H1 (cell line): ENCODE measurements at regions not wholly inside any gene's neighbourhood (a gene's known extent, or its start where the extent isn't known, plus 50 kb on each side); places are given as distances from the start of the nearest gene placed in this dataset.
A peak's percentile ranks its signal among the peaks of the same experiment; 100 is the strongest.

Experiments used
- CTCF ChIA-PET: fragments of 300-600 bp; sonication (Branson Sonifier 250); formaldehyde crosslinking; loops from one replicate; lab custom pipeline; 2021; ENCODE audit not compliant: partially characterized antibody; lab: Charles Lee
- POLR2A ChIA-PET: fragments of 300-600 bp; sonication (Branson Sonifier 250); formaldehyde crosslinking; loops from one replicate; lab custom pipeline; 2021; ENCODE audit warnings: inconsistent platforms; ENCODE audit not compliant: partially characterized antibody; lab: Charles Lee
- DNase-seq, 2 experiments: peaks; one replicate each; pipeline versions ENCODE4 v3.0.0 to v3.0.0-alpha.2; 2010 to 2022; ENCODE audit warnings: low spot score in 2 of 2, low read depth in 1 of 2, mixed read lengths in 1 of 2
- FAIRE-seq: peaks from 2 replicates; lab custom pipeline; 2011; peaks lifted over from hg19 to GRCh38; lab: Jason Lieb, UNC
- H2AFZ ChIP-seq: 2 replicates; pipeline ENCODE4 v1.8.1; 2012; ENCODE audit warnings: low read length, inconsistent platforms
- H2AK5ac ChIP-seq: 2 replicates; pipeline ENCODE4 v1.6.1; 2013; ENCODE audit warnings: low read depth, low read length
- H2BK120ac ChIP-seq: replicated peaks from 2 replicates; pipeline ENCODE3; 2013; ENCODE audit warnings: low read depth, low read length, inconsistent platforms
- H2BK12ac ChIP-seq: 2 replicates; pipeline ENCODE4 v1.6.1; 2013; ENCODE audit warnings: low read depth, low read length
- H2BK15ac ChIP-seq: 2 replicates; pipeline ENCODE4 v1.6.1; 2013; ENCODE audit warnings: low read length
- H2BK20ac ChIP-seq: 2 replicates; pipeline ENCODE4 v1.6.1; 2013; ENCODE audit warnings: low read length
- H2BK5ac ChIP-seq: 2 replicates; pipeline ENCODE4 v1.6.1; 2013; ENCODE audit warnings: low read depth, low read length
- H3K14ac ChIP-seq: 2 replicates; pipeline ENCODE4 v1.6.1; 2013; ENCODE audit warnings: inconsistent platforms; ENCODE audit not compliant: insufficient read length
- H3K18ac ChIP-seq: 2 replicates; pipeline ENCODE4 v1.6.1; 2013; ENCODE audit warnings: low read length; ENCODE audit errors: extremely low read depth
- H3K23ac ChIP-seq: 2 replicates; pipeline ENCODE4 v1.6.1; 2013; ENCODE audit warnings: inconsistent platforms; ENCODE audit not compliant: insufficient read length
- H3K23me2 ChIP-seq: 2 replicates; pipeline ENCODE4 v1.6.1; 2013; ENCODE audit warnings: low read depth, low read length
- H3K27ac ChIP-seq: 2 replicates; pipeline ENCODE4 v1.6.1; 2011; ENCODE audit warnings: low read depth, low read length, inconsistent platforms
- H3K27me3 ChIP-seq, 4 experiments: replicated peaks in 1 of 4; 1 replicate in 1 of 4; 2 replicates in 3 of 4; pipeline versions ENCODE4 v1.6.1 to v1.8.1; 2011 to 2013; ENCODE audit warnings: low read length in 3 of 4, mild to moderate bottlenecking in 3 of 4, inconsistent platforms in 2 of 4, mixed read lengths in 2 of 4, moderate library complexity in 1 of 4; ENCODE audit not compliant: control insufficient read depth in 3 of 4, insufficient read depth in 3 of 4; ENCODE audit errors: extremely low read depth in 1 of 4
- H3K36me3 ChIP-seq, 4 experiments: 2 replicates each; pipeline versions ENCODE4 v1.6.1 to v1.8.1; 2011 to 2013; ENCODE audit warnings: mild to moderate bottlenecking in 4 of 4, low read length in 3 of 4, moderate library complexity in 2 of 4, control low read depth in 1 of 4, inconsistent platforms in 1 of 4; ENCODE audit not compliant: insufficient read depth in 4 of 4, control insufficient read depth in 2 of 4
- H3K4ac ChIP-seq: replicated peaks from 2 replicates; pipeline ENCODE3; 2013; ENCODE audit warnings: low read length, low read depth, mixed read lengths, inconsistent platforms; ENCODE audit not compliant: insufficient read length
- H3K4me1 ChIP-seq, 4 experiments: replicated peaks in 1 of 4; 1 replicate in 1 of 4; 2 replicates in 3 of 4; pipeline versions ENCODE4 v1.6.1 to v1.8.1; 2011 to 2013; ENCODE audit warnings: low read length in 3 of 4, inconsistent platforms in 2 of 4, mixed read lengths in 1 of 4; ENCODE audit not compliant: insufficient read depth in 4 of 4, control insufficient read depth in 3 of 4
- H3K4me2 ChIP-seq, 2 experiments: 2 replicates each; pipeline versions ENCODE4 v1.6.1 to v1.8.1; 2011 to 2013; ENCODE audit warnings: low read depth in 2 of 2, low read length in 2 of 2, control low read depth in 1 of 2, inconsistent platforms in 1 of 2, mild to moderate bottlenecking in 1 of 2; ENCODE audit not compliant: insufficient read depth in 1 of 2
- H3K4me3 ChIP-seq, 4 experiments: fragments of 200-600, 300-600 bp in 1 of 4; sonication (generic), shearing (Covaris generic), sonication (Bioruptor Twin) in 1 of 4; 2 replicates each; pipeline versions ENCODE4 v1.5.1 to v1.8.1; 2011 to 2016; ENCODE audit warnings: low read length in 4 of 4, low read depth in 3 of 4, control low read depth in 2 of 4, inconsistent platforms in 2 of 4, mild to moderate bottlenecking in 2 of 4, mixed read lengths in 1 of 4, moderate library complexity in 1 of 4; ENCODE audit not compliant: insufficient read depth in 2 of 4; ENCODE audit errors: extremely low read depth in 1 of 4
- H3K56ac ChIP-seq: replicated peaks from 2 replicates; pipeline ENCODE3; 2013; ENCODE audit warnings: low read depth, mild to moderate bottlenecking, mixed read lengths, low read length, inconsistent platforms; ENCODE audit not compliant: insufficient read length
- H3K79me1 ChIP-seq: 2 replicates; pipeline ENCODE4 v1.6.1; 2013; ENCODE audit warnings: low read depth, low read length, control low read depth
- H3K79me2 ChIP-seq, 2 experiments: 2 replicates each; pipeline versions ENCODE4 v1.6.1 to v1.8.1; 2012 to 2013; ENCODE audit warnings: low read length in 2 of 2, mild to moderate bottlenecking in 2 of 2, inconsistent platforms in 1 of 2; ENCODE audit not compliant: insufficient read depth in 2 of 2, control insufficient read depth in 1 of 2
- H3K9ac ChIP-seq, 4 experiments: replicated peaks in 1 of 4; 1 replicate in 1 of 4; 2 replicates in 3 of 4; pipeline versions ENCODE4 v1.6.1 to v1.8.1; 2011 to 2013; ENCODE audit warnings: low read depth in 3 of 4, low read length in 3 of 4, control low read depth in 2 of 4, mild to moderate bottlenecking in 2 of 4, moderate library complexity in 2 of 4, inconsistent platforms in 1 of 4; ENCODE audit errors: extremely low read depth in 1 of 4
- H3K9me3 ChIP-seq, 2 experiments: 2 replicates each; pipeline versions ENCODE4 v1.6.1 to v1.8.1; 2012 to 2013; ENCODE audit warnings: mild to moderate bottlenecking in 2 of 2, moderate library complexity in 2 of 2, control low read depth in 1 of 2, inconsistent platforms in 1 of 2, low read depth in 1 of 2, low read length in 1 of 2, mixed read lengths in 1 of 2; ENCODE audit not compliant: insufficient read depth in 2 of 2
- H4K20me1 ChIP-seq, 2 experiments: replicated peaks in 1 of 2; 2 replicates each; pipeline versions ENCODE3 to v1.8.1; 2011 to 2013; ENCODE audit warnings: inconsistent platforms in 2 of 2, low read length in 2 of 2, mild to moderate bottlenecking in 1 of 2; ENCODE audit not compliant: insufficient read depth in 2 of 2, control insufficient read depth in 1 of 2
- H4K5ac ChIP-seq: 2 replicates; pipeline ENCODE4 v1.6.1; 2013; ENCODE audit warnings: low read length, low read depth, mixed read lengths, inconsistent platforms; ENCODE audit not compliant: insufficient read length
- H4K8ac ChIP-seq: 2 replicates; pipeline ENCODE4 v1.8.0; 2013; ENCODE audit warnings: mild to moderate bottlenecking, moderate library complexity, low read length, inconsistent platforms; ENCODE audit not compliant: insufficient read depth; ENCODE audit errors: extremely low read depth
- H4K91ac ChIP-seq: replicated peaks from 2 replicates; pipeline ENCODE3; 2013; ENCODE audit warnings: low read length, mixed read lengths, inconsistent platforms; ENCODE audit not compliant: insufficient read length
- CBX5 ChIP-seq: fragments of 300-800, 300-1000 bp; sonication (generic); IDR thresholded peaks from 2 replicates; pipeline ENCODE4 v1.7.1; 2016; ENCODE audit warnings: antibody characterized with exemption, low read length, low read depth
- CHD2 ChIP-seq: IDR thresholded peaks from 2 replicates; pipeline ENCODE4 v1.6.1; 2012; ENCODE audit warnings: low read length, improper control_type of control experiment
- EGR1 ChIP-seq: IDR thresholded peaks from 2 replicates; pipeline ENCODE4 v1.6.1; 2011; ENCODE audit warnings: low read depth, low read length, borderline replicate concordance
- GABPA ChIP-seq: IDR thresholded peaks from 2 replicates; pipeline ENCODE4 v1.6.1; 2011; ENCODE audit warnings: mild to moderate bottlenecking, low read length, moderate library complexity, borderline replicate concordance; ENCODE audit not compliant: insufficient read depth
- NANOG ChIP-seq: IDR thresholded peaks from 2 replicates; pipeline ENCODE4 v1.6.1; 2011; ENCODE audit warnings: low read length, low read depth, mild to moderate bottlenecking, inconsistent platforms; ENCODE audit not compliant: insufficient read depth, poor library complexity, severe bottlenecking
- PHF8 ChIP-seq: fragments of 200-600 bp; sonication (generic); conservative IDR thresholded peaks from 2 replicates; pipeline ENCODE4 v1.7.1; 2012; ENCODE audit warnings: low read depth, mild to moderate bottlenecking, inconsistent platforms, low read length, moderate library complexity
- SP2 ChIP-seq: IDR thresholded peaks from 2 replicates; pipeline ENCODE4 v1.6.1; 2012; ENCODE audit warnings: mild to moderate bottlenecking, low read length, inconsistent platforms
- TAF1 ChIP-seq: IDR thresholded peaks from 2 replicates; pipeline ENCODE4 v1.6.1; 2011; ENCODE audit warnings: mild to moderate bottlenecking, low read depth, low read length
- TCF12 ChIP-seq: IDR thresholded peaks from 2 replicates; pipeline ENCODE4 v1.6.1; 2011; ENCODE audit warnings: low read depth, mild to moderate bottlenecking, low read length
- TEAD4 ChIP-seq: IDR thresholded peaks from 2 replicates; pipeline ENCODE4 v1.6.1; 2012; ENCODE audit warnings: low read depth, low read length, inconsistent platforms, mixed read lengths
- YY1 ChIP-seq: IDR thresholded peaks from 2 replicates; pipeline ENCODE4 v1.6.1; 2011; ENCODE audit warnings: low read depth, mild to moderate bottlenecking, low read length
- ZNF274 ChIP-seq: IDR thresholded peaks from 2 replicates; pipeline ENCODE4 v1.7.0; 2012; ENCODE audit warnings: low read length, borderline replicate concordance; ENCODE audit errors: extremely low read depth
- WGBS, 2 experiments: shearing (Covaris generic) in 1 of 2; methylation state at CpG; one replicate each; pipeline versions ENCODE4 v1.1.6 to v1.1.7; 2013 to 2015; ENCODE audit warnings: low lambda C conversion rate in 2 of 2, mixed read lengths in 2 of 2, inconsistent platforms in 1 of 2, low coverage in 1 of 2, missing lambda C conversion rate in 1 of 2; ENCODE audit not compliant: insufficient replicate concordance in 2 of 2, insufficient coverage in 1 of 2, insufficient read length in 1 of 2; ENCODE audit errors: extremely low coverage in 1 of 2, missing lambda C conversion rate in 1 of 2; 5-methylcytosine and 5-hydroxymethylcytosine counted together
- TF ChIP-seq, protein P1 (sequence below): IDR thresholded peaks from 2 replicates; pipeline ENCODE4 v1.6.1; 2011; ENCODE audit warnings: low read length, improper control_type of control experiment
- TF ChIP-seq, protein P2 (sequence below): IDR thresholded peaks from 2 replicates; pipeline ENCODE4 v1.6.1; 2012; ENCODE audit warnings: inconsistent platforms

DNA sequence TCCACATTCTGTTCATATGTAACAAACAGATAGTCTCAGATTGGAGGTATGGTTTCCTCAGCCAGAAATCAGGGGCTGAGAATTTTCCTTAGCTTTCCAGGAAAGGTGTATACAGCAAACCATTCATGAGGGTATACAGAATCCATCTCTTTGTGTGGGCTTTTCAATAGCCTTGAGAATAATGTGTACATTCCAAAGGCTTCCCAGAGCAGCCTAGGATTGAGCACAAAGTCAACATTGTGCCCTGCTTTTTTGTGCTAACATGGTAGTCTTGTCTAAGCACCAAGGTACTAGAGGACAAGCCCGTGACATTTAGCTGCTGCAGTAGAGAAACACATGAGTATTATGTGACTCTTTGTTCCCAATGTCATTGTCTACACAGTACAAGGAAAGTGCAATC lies 322.1 kb upstream of the TANK start:
- Histone ChIP-seq H4K91ac (no peak overlapping the region), H3K79me2 (no peaks in the 10 kb centered on the region), H4K5ac (no peak overlapping the region), H3K4me2 (no peak overlapping the region), H3K23me2 (no peaks in the 10 kb centered on the region), H4K20me1 (no peaks in the 10 kb centered on the region), H3K9ac (0 out of 7 replicates have a peak overlapping the region, but pooled peaks of 1 of the 4 experiments have one; percentile 33), H2AK5ac (no peak overlapping the region), H3K27me3 (no peaks in the 10 kb centered on the region), H2BK5ac (no peak overlapping the region), H3K4me3 (no peak overlapping the region), H3K27ac (no peak overlapping the region), H3K23ac (no peak overlapping the region), H4K8ac (no peak overlapping the region), H3K56ac (no peak overlapping the region), H2BK15ac (no peak overlapping the region), H2AFZ (0 out of 2 replicates have a peak overlapping the region, but pooled peaks have one; percentile 54), H3K36me3 (no peaks in the 10 kb centered on the region), H3K79me1 (no peaks in the 10 kb centered on the region), H2BK12ac (no peak overlapping the region), H3K14ac (no peak overlapping the region), H3K18ac (no peak overlapping the region), H3K4me1 (no peaks in the 10 kb centered on the region), H3K4ac (no peak overlapping the region), H2BK20ac (no peak overlapping the region), H3K9me3 (no peaks in the 10 kb centered on the region), H2BK120ac (no peak overlapping the region)
- ChIA-PET CTCF (no interaction called here), POLR2A (no interaction called here)
- 100% methylated on average over 1 of the region's 1 CpG; no CpG with 5 or more reads in 1 of the 2 experiments for WGBS, 2 experiments
- DNase-seq (no peak), FAIRE-seq (no peak)
- TF ChIP-seq TCF12 (no peak), ZNF274 (no peak), CBX5 (no peak), SP2 (no peak), CHD2 (no peak), PHF8 (no peak), NANOG (no peak), GABPA (no peak), TEAD4 (no peak), EGR1 (no peak), TAF1 (no peak), YY1 (no peak)
- TF ChIP-seq, protein P1, sequence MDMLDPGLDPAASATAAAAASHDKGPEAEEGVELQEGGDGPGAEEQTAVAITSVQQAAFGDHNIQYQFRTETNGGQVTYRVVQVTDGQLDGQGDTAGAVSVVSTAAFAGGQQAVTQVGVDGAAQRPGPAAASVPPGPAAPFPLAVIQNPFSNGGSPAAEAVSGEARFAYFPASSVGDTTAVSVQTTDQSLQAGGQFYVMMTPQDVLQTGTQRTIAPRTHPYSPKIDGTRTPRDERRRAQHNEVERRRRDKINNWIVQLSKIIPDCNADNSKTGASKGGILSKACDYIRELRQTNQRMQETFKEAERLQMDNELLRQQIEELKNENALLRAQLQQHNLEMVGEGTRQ, result no peak
- TF ChIP-seq, protein P2, sequence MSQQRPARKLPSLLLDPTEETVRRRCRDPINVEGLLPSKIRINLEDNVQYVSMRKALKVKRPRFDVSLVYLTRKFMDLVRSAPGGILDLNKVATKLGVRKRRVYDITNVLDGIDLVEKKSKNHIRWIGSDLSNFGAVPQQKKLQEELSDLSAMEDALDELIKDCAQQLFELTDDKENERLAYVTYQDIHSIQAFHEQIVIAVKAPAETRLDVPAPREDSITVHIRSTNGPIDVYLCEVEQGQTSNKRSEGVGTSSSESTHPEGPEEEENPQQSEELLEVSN, result no peak
